Endodermal cell (in vitro differentiated cells): ENCODE measurements at regions not wholly inside any gene's neighbourhood (a gene's known extent, or its start where the extent isn't known, plus 50 kb on each side); places are given as distances from the start of the nearest gene placed in this dataset.
"Not testable (repeated sequence)": the region's sequence is repeated elsewhere in the genome, so short reads cannot be mapped to it uniquely, and the experiment has no call there.

ENCODE experiments used
- DNase-seq: peaks from one replicate; pipeline ENCODE4 v3.0.0-alpha.2; 2017
- H3K27ac ChIP-seq: 2 replicates; pipeline ENCODE4 v1.5.1; 2013; ENCODE audit warnings: mild to moderate bottlenecking, low read depth, low read length, moderate library complexity
- H3K27me3 ChIP-seq: 2 replicates; pipeline ENCODE4 v1.6.1; 2013; ENCODE audit warnings: mild to moderate bottlenecking, low read length, moderate library complexity; ENCODE audit not compliant: insufficient read depth, control insufficient read depth, poor library complexity, severe bottlenecking
- H3K36me3 ChIP-seq: 2 replicates; pipeline ENCODE4 v1.7.0; 2013; ENCODE audit warnings: mild to moderate bottlenecking, low read length, moderate library complexity; ENCODE audit not compliant: control insufficient read depth, insufficient read depth
- H3K4me1 ChIP-seq: one replicate; pipeline ENCODE4 v1.7.0; 2013; ENCODE audit warnings: low read length; ENCODE audit not compliant: control insufficient read depth, insufficient read depth
- H3K4me3 ChIP-seq: 2 replicates; pipeline ENCODE4 v1.5.1; 2013; ENCODE audit warnings: mild to moderate bottlenecking, low read length, moderate library complexity
- H3K9ac ChIP-seq: 2 replicates; pipeline ENCODE4 v1.6.1; 2013; ENCODE audit warnings: mild to moderate bottlenecking, low read length, moderate library complexity; ENCODE audit not compliant: poor library complexity, severe bottlenecking; ENCODE audit errors: extremely low read depth
- H3K9me3 ChIP-seq: 2 replicates; pipeline ENCODE4 v1.6.1; 2013; ENCODE audit warnings: mild to moderate bottlenecking, low read length, moderate library complexity; ENCODE audit not compliant: control insufficient read depth
- H3K27ac Mint-ChIP-seq: 2 replicates; pipeline ENCODE4 v1.8.0; 2020; ENCODE audit warnings: mixed read lengths
- H3K27me3 Mint-ChIP-seq: 2 replicates; pipeline ENCODE4 v1.8.0; 2021; ENCODE audit warnings: mild to moderate bottlenecking, mixed read lengths; ENCODE audit not compliant: insufficient read depth
- H3K36me3 Mint-ChIP-seq: 2 replicates; pipeline ENCODE4 v1.8.0; 2020; ENCODE audit warnings: low read depth, mixed read lengths
- H3K4me1 Mint-ChIP-seq: 2 replicates; pipeline ENCODE4 v1.8.0; 2020; ENCODE audit warnings: mixed read lengths
- H3K4me3 Mint-ChIP-seq: 2 replicates; pipeline ENCODE4 v1.8.0; 2020; ENCODE audit warnings: mild to moderate bottlenecking, moderate library complexity, mixed read lengths
- H3K9me3 Mint-ChIP-seq: 2 replicates; pipeline ENCODE4 v1.8.0; 2020; ENCODE audit warnings: mild to moderate bottlenecking, mixed read lengths
- WGBS, 2 experiments: methylation state at CpG; one replicate each; pipeline versions ENCODE4 v1.1.5 to v1.1.7; 2013; ENCODE audit warnings: missing lambda C conversion rate in 2 of 2, mixed read lengths in 1 of 2; ENCODE audit not compliant: insufficient coverage in 1 of 2, insufficient read length in 1 of 2; 5-methylcytosine and 5-hydroxymethylcytosine counted together
- TF ChIP-seq, protein P1 (sequence below): fragments of 200-600 bp; sonication (generic); conservative IDR thresholded peaks from 2 replicates; pipeline ENCODE4 v1.5.0; 2021; ENCODE audit warnings: antibody characterized with exemption, mild to moderate bottlenecking

DNA sequence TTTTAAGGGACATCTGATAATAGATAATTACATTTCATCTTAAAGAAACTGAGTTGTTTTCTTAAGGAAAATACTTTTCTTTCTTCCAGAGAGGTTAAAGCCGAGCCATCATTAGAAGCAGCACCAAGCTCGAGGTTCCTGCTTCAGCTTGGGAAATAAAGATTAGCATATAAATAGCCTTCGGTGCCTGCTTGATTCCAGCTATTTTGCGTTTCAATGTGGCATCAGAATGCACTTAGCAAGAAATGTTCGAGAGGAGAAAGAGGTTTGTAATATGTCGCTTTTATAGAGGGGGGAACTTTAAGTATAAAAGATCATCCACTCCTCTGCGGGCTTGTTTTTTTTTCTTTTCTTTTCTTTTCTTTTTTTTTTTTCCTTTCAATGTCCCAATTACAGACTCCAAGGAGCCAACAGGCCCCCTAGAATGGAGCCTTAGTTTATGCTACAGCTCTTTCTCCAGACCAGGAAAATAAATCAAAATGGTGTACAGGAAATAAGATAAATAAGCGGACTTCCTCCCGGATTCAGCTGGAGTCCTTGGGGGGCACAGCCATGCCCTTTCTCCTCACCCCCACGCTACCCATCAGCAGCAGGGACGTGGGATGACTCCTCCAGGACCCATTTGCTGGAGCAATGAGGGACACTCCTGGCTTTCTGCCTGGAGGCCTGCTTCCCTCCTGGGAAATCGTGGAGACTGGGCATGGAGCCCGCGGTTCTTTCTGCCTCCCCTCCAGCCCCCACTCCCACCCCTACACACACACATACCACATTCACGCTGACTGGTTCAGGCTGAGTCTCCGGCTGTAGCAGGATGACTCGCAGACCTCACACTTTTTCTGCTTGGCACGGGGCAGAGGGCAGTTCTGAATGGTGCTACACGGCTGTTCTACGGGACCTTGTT is 131.6 kb downstream of the RRAGC start:
- H3K27ac ChIP-seq, result peak overlapping the region; percentile 64
- TF ChIP-seq, protein P1, sequence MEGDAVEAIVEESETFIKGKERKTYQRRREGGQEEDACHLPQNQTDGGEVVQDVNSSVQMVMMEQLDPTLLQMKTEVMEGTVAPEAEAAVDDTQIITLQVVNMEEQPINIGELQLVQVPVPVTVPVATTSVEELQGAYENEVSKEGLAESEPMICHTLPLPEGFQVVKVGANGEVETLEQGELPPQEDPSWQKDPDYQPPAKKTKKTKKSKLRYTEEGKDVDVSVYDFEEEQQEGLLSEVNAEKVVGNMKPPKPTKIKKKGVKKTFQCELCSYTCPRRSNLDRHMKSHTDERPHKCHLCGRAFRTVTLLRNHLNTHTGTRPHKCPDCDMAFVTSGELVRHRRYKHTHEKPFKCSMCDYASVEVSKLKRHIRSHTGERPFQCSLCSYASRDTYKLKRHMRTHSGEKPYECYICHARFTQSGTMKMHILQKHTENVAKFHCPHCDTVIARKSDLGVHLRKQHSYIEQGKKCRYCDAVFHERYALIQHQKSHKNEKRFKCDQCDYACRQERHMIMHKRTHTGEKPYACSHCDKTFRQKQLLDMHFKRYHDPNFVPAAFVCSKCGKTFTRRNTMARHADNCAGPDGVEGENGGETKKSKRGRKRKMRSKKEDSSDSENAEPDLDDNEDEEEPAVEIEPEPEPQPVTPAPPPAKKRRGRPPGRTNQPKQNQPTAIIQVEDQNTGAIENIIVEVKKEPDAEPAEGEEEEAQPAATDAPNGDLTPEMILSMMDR, result no peak
- peaks cover 10% of the 10 kb centered on the region for H3K4me1 ChIP-seq
- H3K9me3 ChIP-seq, result no peaks in the 10 kb centered on the region
- 53 to 55% methylated on average over 6 to 20 of the region's 20 CpGs for WGBS, 2 experiments
- H3K4me3 ChIP-seq, result no peak overlapping the region
- H3K36me3 ChIP-seq, result no peaks in the 10 kb centered on the region
- peak; percentile 61 for DNase-seq
- H3K27me3 ChIP-seq, result peaks cover 20% of the 10 kb centered on the region
- Mint-ChIP-seq H3K27me3 (peaks cover 73% of the 10 kb centered on the region), H3K27ac (no peak overlapping the region), H3K4me1 (peaks cover 35% of the 10 kb centered on the region), H3K9me3 (no peaks in the 10 kb centered on the region), H3K4me3 (peak overlapping the region; percentile 19), H3K36me3 (no peaks in the 10 kb centered on the region)
- no peak overlapping the region for H3K9ac ChIP-seq

DNA sequence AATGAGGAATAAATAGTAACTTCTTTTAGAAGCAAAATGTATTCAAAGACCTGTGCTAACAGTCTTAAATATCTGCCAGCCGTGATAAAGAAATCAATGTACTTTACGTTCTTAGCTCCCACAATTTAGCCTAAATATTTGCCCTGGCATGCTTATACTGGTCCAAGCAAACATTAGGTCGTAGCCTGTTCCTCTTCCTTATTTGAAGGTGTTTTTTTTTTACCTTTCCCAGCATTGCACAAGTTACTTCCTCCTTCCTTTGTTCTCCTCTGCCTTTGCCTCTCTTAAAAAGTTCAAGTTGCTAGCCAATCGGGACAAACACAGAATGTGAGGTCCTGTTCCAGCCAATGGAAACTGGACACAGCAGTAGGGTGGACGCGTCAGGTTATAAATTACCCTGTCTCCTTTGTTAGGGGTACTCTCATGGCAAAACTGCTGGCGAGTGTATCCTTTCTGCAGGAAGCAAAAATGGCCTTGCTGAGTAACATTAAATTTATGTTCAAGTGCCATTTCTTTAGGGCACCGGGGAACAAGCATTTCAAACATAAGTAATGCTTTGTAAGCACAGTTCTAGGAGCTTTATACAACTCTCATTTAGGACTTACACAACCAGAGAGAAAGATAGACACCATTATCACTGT is 134.1 kb downstream of the RRAGC start:
- H3K27ac ChIP-seq, H3K36me3 Mint-ChIP-seq, H3K9ac ChIP-seq, H3K4me1 ChIP-seq, H3K27ac Mint-ChIP-seq, H3K4me3 Mint-ChIP-seq, H3K36me3 ChIP-seq, H3K4me3 ChIP-seq, H3K9me3 Mint-ChIP-seq, H3K9me3 ChIP-seq: not testable (repeated sequence)
- WGBS, 2 experiments, result 92 to 96% methylated on average over 7 to 8 of the region's 8 CpGs
- H3K4me1 Mint-ChIP-seq, result peaks cover 27% of the 10 kb centered on the region
- peaks cover 73% of the 10 kb centered on the region for H3K27me3 Mint-ChIP-seq
- peaks cover 11% of the 10 kb centered on the region for H3K27me3 ChIP-seq
- peak; percentile 26 for DNase-seq

DNA sequence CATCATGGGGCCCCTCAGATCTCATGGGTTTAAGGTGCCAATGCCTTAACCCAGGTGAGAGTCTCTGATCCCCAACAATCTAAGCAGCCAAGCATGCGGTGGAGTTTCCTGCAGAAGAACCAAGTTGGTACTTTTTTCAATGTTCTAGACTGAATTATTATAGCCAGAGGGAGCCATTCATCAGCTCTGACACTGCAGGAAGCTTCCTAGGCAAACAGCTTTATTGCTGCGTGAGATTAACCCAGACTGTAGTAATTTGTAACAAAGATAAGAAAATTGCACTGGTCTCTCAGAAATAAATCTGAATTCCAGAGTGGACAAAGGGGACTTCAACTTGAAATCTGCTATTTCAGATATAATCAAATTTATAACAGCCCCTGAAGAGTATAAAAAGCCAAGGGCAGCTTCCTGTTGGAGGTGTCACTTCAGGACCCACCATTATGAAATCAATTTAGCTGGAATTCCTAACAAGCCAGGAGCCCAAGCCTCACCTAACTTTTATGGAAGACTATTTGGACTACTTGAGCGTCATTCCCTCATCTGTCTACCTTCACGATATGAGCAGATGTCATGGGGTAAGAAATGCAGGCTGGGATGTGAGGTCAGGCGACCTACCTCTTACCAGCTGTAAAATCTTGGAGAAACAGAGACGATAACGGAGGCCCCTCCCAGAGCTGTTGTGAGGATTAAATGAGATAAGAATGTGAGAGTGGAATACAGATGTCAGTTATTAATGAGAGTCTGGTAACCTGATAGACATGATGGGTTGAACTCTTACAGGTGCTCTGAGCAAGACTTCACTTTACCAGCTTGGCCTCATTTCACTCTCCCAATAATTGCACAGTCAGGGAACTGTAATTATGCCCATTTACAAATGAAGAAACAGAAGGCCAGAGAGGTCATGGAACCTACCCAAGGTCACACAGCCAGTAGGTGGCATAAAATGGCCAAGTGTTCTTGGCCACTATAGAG is 135.1 kb downstream of the RRAGC start:
- H3K9me3 ChIP-seq, result no peaks in the 10 kb centered on the region
- peak; percentile 31 for DNase-seq
- H3K4me1 Mint-ChIP-seq, result peaks cover 27% of the 10 kb centered on the region
- 76 to 85% methylated on average over 4 to 7 of the region's 7 CpGs for WGBS, 2 experiments
- peaks cover 5% of the 10 kb centered on the region for H3K27me3 ChIP-seq
- no peak overlapping the region for H3K9ac ChIP-seq
- H3K36me3 Mint-ChIP-seq, result no peaks in the 10 kb centered on the region
- no peak overlapping the region for H3K4me3 Mint-ChIP-seq
- H3K27ac ChIP-seq, result no peak overlapping the region
- no peaks in the 10 kb centered on the region for H3K36me3 ChIP-seq
- no peak overlapping the region for H3K4me3 ChIP-seq
- no peak overlapping the region for H3K27ac Mint-ChIP-seq
- peaks cover 10% of the 10 kb centered on the region for H3K4me1 ChIP-seq
- no peaks in the 10 kb centered on the region for H3K9me3 Mint-ChIP-seq
- TF ChIP-seq, protein P1, result no peak
- H3K27me3 Mint-ChIP-seq, result peaks cover 68% of the 10 kb centered on the region
